Osteoblast (primary cell): ENCODE measurements at regions not wholly inside any gene's neighbourhood (a gene's known extent, or its start where the extent isn't known, plus 50 kb on each side); places are given as distances from the start of the nearest gene placed in this dataset.

Experiments
- DNase-seq: peaks from one replicate; pipeline ENCODE4 v3.0.0; 2011; ENCODE audit warnings: low spot score, mixed read lengths; ENCODE audit not compliant: insufficient read length; ENCODE audit errors: missing footprints
- H2AFZ ChIP-seq: 2 replicates; pipeline ENCODE4 v1.6.0; 2011; ENCODE audit warnings: mild to moderate bottlenecking, low read length
- H3K27ac ChIP-seq: 2 replicates; pipeline ENCODE4 v1.5.1; 2011; ENCODE audit warnings: mild to moderate bottlenecking, low read depth, low read length, moderate library complexity
- H3K27me3 ChIP-seq: 2 replicates; pipeline ENCODE4 v1.6.0; 2012; ENCODE audit warnings: mild to moderate bottlenecking, control low read depth, inconsistent platforms, low read length, moderate library complexity; ENCODE audit not compliant: insufficient read depth
- H3K36me3 ChIP-seq: 2 replicates; pipeline ENCODE4 v1.5.1; 2011; ENCODE audit warnings: mild to moderate bottlenecking, low read length, control low read depth, moderate library complexity; ENCODE audit not compliant: insufficient read depth
- H3K4me1 ChIP-seq: 2 replicates; pipeline ENCODE4 v1.5.1; 2011; ENCODE audit warnings: mild to moderate bottlenecking, low read length, control low read depth, moderate library complexity; ENCODE audit not compliant: insufficient read depth
- H3K4me2 ChIP-seq: 2 replicates; pipeline ENCODE4 v1.6.0; 2011; ENCODE audit warnings: mild to moderate bottlenecking, low read length; ENCODE audit not compliant: insufficient read depth
- H3K4me3 ChIP-seq: fragments of 200-600 bp; sonication (generic); 3 replicates; pipeline ENCODE4 v1.5.1; 2012; ENCODE audit warnings: mild to moderate bottlenecking, low read length, inconsistent platforms; ENCODE audit not compliant: insufficient read depth
- H3K79me2 ChIP-seq: 2 replicates; pipeline ENCODE4 v1.6.0; 2012; ENCODE audit warnings: mild to moderate bottlenecking, low read length, control low read depth, inconsistent platforms; ENCODE audit not compliant: insufficient read depth
- H3K9me3 ChIP-seq: 2 replicates; pipeline ENCODE4 v1.5.1; 2011; ENCODE audit warnings: low read depth, low read length, control low read depth
- H4K20me1 ChIP-seq: 2 replicates; pipeline ENCODE4 v1.6.0; 2012; ENCODE audit warnings: mild to moderate bottlenecking, low read length, control low read depth; ENCODE audit not compliant: insufficient read depth
- CTCF ChIP-seq: IDR thresholded peaks from 2 replicates; pipeline ENCODE4 v1.5.1; 2011; ENCODE audit warnings: mild to moderate bottlenecking, low read depth, low read length, moderate library complexity; ENCODE audit errors: extremely low read depth

GRCh38 chr2:18062892-18063291, 184.4 kb downstream of the KCNS3 start:
- no peak for DNase-seq
- no peaks in the 10 kb centered on the region for H3K27me3 ChIP-seq
- H2AFZ ChIP-seq: no peak overlapping the region
- H3K4me2 ChIP-seq: no peak overlapping the region
- H3K36me3 ChIP-seq: no peaks in the 10 kb centered on the region
- no peaks in the 10 kb centered on the region for H3K4me1 ChIP-seq
- no peaks in the 10 kb centered on the region for H3K79me2 ChIP-seq
- TF ChIP-seq CTCF: no peak
- H3K27ac ChIP-seq: no peak overlapping the region
- no peaks in the 10 kb centered on the region for H4K20me1 ChIP-seq
- no peak overlapping the region for H3K4me3 ChIP-seq
- H3K9me3 ChIP-seq: no peaks in the 10 kb centered on the region

- H3K4me3 ChIP-seq: no peak overlapping the region
- no peaks in the 10 kb centered on the region for H3K9me3 ChIP-seq
- H3K4me2 ChIP-seq: no peak overlapping the region
- H2AFZ ChIP-seq: no peak overlapping the region
- no peaks in the 10 kb centered on the region for H4K20me1 ChIP-seq
- no peaks in the 10 kb centered on the region for H3K4me1 ChIP-seq
- H3K27ac ChIP-seq: no peak overlapping the region
- no peaks in the 10 kb centered on the region for H3K36me3 ChIP-seq
- TF ChIP-seq CTCF: no peak
- H3K79me2 ChIP-seq: no peaks in the 10 kb centered on the region
- no peak for DNase-seq
- H3K27me3 ChIP-seq: no peaks in the 10 kb centered on the region
These were observed 183.2 kb downstream of the KCNS3 start for GRCh38 chr2:18061717-18062116.

GRCh38 chr2:18057657-18058056, 179.2 kb downstream of the KCNS3 start:
- H3K4me3 ChIP-seq: no peak overlapping the region
- no peak overlapping the region for H3K27ac ChIP-seq
- H2AFZ ChIP-seq: no peak overlapping the region
- no peaks in the 10 kb centered on the region for H3K36me3 ChIP-seq
- no peaks in the 10 kb centered on the region for H3K79me2 ChIP-seq
- no peak for DNase-seq
- no peaks in the 10 kb centered on the region for H3K9me3 ChIP-seq
- H3K4me2 ChIP-seq: no peak overlapping the region
- no peaks in the 10 kb centered on the region for H3K4me1 ChIP-seq
- no peak for TF ChIP-seq CTCF
- H3K27me3 ChIP-seq: no peaks in the 10 kb centered on the region
- no peaks in the 10 kb centered on the region for H4K20me1 ChIP-seq

GRCh38 chr2:18055290-18055689, 176.8 kb downstream of the KCNS3 start:
- DNase-seq: no peak
- Histone ChIP-seq H3K4me1 (no peaks in the 10 kb centered on the region), H3K27me3 (no peaks in the 10 kb centered on the region), H3K27ac (no peak overlapping the region), H2AFZ (no peak overlapping the region), H3K4me2 (no peak overlapping the region), H3K36me3 (no peaks in the 10 kb centered on the region), H4K20me1 (no peaks in the 10 kb centered on the region), H3K4me3 (no peak overlapping the region), H3K9me3 (no peaks in the 10 kb centered on the region), H3K79me2 (no peaks in the 10 kb centered on the region)
- no peak for TF ChIP-seq CTCF
